ENCODE measurements at regions not wholly inside any gene's neighbourhood (a gene's known extent, or its start where the extent isn't known, plus 50 kb on each side); places are given as distances from the start of the nearest gene placed in this dataset.

DNA sequence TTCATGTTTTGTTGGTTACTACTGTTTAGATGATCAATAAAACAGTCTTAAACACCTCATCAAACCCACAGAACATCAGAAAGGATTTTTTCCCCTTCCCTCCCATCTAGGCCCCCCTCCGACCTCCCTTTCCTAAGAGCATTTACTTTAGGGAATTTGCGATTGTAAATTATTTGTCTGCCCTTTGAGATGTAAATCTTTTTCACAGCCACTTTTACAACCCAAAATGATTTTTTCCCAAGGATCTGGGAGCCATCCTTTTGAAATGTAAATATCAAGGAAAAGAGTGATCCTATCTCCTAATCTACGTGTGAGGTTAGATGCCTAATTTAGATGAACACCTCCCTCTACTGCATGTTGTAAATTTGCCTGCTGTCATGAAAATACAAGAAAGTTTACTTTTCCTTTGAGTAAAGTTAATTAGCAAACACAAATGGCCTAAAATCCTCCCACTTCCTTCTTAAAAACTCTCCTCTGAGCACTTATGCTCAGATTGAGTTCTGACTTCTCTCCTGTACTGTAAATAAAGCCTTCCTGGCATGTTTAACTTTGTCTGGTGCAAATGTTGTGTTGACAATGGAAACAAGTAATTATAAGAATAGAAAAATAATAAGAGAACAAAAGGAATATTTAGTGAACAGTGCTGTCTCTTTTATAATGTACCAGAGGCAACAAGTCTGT is 1646.9 kb upstream of the SPRY2 start:
- Histone ChIP-seq H3K79me2 (ENCODE audit: control insufficient read depth, insufficient read depth, low read length) (no peaks in the 10 kb centered on the region), H3K4me2 (ENCODE audit: control insufficient read depth, insufficient read depth) (no peak overlapping the region), H4K20me1 (ENCODE audit: control insufficient read depth, insufficient read depth) (no peaks in the 10 kb centered on the region), H3K27me3 (replicated peaks in 1 of 2; ENCODE audit: control insufficient read depth in 2 of 2, insufficient read depth in 2 of 2, low read length in 1 of 2) (no peaks in the 10 kb centered on the region), H2AFZ (ENCODE audit: control insufficient read depth, low read depth, low read length) (no peak overlapping the region), H3K9me3 (replicated peaks; ENCODE audit: control insufficient read depth, insufficient read depth, low read length) (no peaks in the 10 kb centered on the region), H3K36me3 (ENCODE audit: control insufficient read depth in 2 of 2, insufficient read depth in 2 of 2, low read length in 1 of 2) (no peaks in the 10 kb centered on the region), H3K4me3 (no peak overlapping the region), H3K27ac (ENCODE audit: control insufficient read depth, insufficient read depth) (no peak overlapping the region), H3K4me1 (ENCODE audit: control insufficient read depth, insufficient read depth, low read length) (no peaks in the 10 kb centered on the region), H3K9ac (ENCODE audit: control insufficient read depth, insufficient read depth, low read length) (no peak overlapping the region)
- intact Hi-C loops (cut with micrococcal nuclease; ENCODE audit: unreplicated experiment) (no loop called here), in situ Hi-C loops (cut with MboI) (no loop called here)
- DNase-seq (ENCODE audit: low read depth, low spot score): no peak
- RAD21 ChIA-PET (ENCODE audit: unreplicated experiment): no interaction called here
- no peak for TF ChIP-seq ZBED1 (IDR thresholded peaks at IDR 0.05; ENCODE audit: borderline replicate concordance)
- TF ChIP-seq POU2F2 (IDR thresholded peaks at IDR 0.05; ENCODE audit: borderline replicate concordance, low read depth, low read length): no peak
- TF ChIP-seq TCF3 (IDR thresholded peaks at IDR 0.05; ENCODE audit: borderline replicate concordance, insufficient read depth, low read depth, low read length): no peak
- no peak for TF ChIP-seq STAT1 (conservative IDR thresholded peaks at IDR 0.05)
- TF ChIP-seq WRNIP1 (IDR thresholded peaks at IDR 0.05; ENCODE audit: borderline replicate concordance, low read depth, low read length): no peak
- no peak for TF ChIP-seq CHD2 (IDR thresholded peaks at IDR 0.05; ENCODE audit: borderline replicate concordance, low read depth, low read length)
- no peak for TF ChIP-seq BCL3 (IDR thresholded peaks at IDR 0.05; ENCODE audit: borderline replicate concordance, insufficient read depth, low read depth, low read length, poor library complexity, severe bottlenecking)
- TF ChIP-seq, protein P1, sequence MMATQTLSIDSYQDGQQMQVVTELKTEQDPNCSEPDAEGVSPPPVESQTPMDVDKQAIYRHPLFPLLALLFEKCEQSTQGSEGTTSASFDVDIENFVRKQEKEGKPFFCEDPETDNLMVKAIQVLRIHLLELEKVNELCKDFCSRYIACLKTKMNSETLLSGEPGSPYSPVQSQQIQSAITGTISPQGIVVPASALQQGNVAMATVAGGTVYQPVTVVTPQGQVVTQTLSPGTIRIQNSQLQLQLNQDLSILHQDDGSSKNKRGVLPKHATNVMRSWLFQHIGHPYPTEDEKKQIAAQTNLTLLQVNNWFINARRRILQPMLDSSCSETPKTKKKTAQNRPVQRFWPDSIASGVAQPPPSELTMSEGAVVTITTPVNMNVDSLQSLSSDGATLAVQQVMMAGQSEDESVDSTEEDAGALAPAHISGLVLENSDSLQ (IDR thresholded peaks at IDR 0.05): no peak
- TF ChIP-seq NFXL1 (IDR thresholded peaks at IDR 0.05; ENCODE audit: borderline replicate concordance): no peak
- TF ChIP-seq MTA2 (IDR thresholded peaks at IDR 0.05; ENCODE audit: low read depth): no peak
- TF ChIP-seq CHD1 (IDR thresholded peaks at IDR 0.05; ENCODE audit: low read depth, low read length): no peak
- no peak for FAIRE-seq
- no TSS peak for BruUV-seq (replicated peaks)
- POLR2A ChIA-PET: no interaction called here
- ATAC-seq: no peak
- WGBS (ENCODE audit: insufficient coverage, insufficient replicate concordance, low lambda C conversion rate, missing lambda C conversion rate): 18% methylated on average over 3 of the region's 3 CpGs
- CTCF ChIA-PET: interaction anchor here (0.9 kb wide), 1 partner anchor 119 kb away, joined by 3 read pairs; no protein-coding TSS in a partner anchor
- SMC1A ChIA-PET (ENCODE audit: uncharacterized antibody, unreplicated experiment): interaction anchor here (1.5 kb wide), 1 partner anchor 26 kb away, joined by 3 read pairs; no protein-coding TSS in a partner anchor

All from GM12878 (cell line).